HG02571 (cell line): ENCODE measurements at regions not wholly inside any gene's neighbourhood (a gene's known extent, or its start where the extent isn't known, plus 50 kb on each side); places are given as distances from the start of the nearest gene placed in this dataset.
"Not testable (repeated sequence)": the region's sequence is repeated elsewhere in the genome, so short reads cannot be mapped to it uniquely, and the experiment has no call there.

Experiments used
- ATAC-seq: cut with Tn5 transposase; IDR thresholded peaks from one replicate; pipeline ENCODE4 v1.9.1; 2021; ENCODE audit warnings: mild to moderate bottlenecking, moderate library complexity; ENCODE audit not compliant: unreplicated experiment

DNA sequence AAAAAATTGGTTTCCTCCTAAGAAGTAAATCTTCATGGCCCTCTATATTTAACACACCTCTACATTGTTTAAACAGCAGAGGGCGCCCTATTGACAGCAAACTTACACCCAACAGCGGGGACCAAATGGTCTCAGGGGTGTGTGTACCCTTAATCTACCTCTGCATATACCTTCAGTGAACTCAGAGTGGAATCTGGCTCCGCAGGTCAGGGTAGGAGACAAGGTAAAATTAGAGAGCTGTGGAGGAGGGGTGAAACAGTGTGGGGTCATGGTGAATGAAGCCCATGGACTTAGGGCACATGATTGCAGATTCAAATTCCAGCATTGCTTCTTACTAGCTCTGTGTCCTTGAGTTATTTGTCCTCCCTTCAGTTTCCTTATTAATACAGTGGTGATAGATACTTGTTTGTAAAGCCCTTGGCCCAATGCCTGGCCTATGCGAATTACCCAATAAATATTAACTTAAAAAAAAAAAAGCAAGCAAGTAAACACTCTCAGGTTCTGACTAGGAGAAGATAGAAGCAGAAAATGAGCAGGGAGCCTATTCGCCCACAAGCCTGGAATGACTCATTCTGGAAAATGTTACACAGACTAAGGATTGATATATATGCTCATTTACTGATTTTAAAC is 122.9 kb downstream of the CAVIN4 start:
- ATAC-seq: no peak

DNA sequence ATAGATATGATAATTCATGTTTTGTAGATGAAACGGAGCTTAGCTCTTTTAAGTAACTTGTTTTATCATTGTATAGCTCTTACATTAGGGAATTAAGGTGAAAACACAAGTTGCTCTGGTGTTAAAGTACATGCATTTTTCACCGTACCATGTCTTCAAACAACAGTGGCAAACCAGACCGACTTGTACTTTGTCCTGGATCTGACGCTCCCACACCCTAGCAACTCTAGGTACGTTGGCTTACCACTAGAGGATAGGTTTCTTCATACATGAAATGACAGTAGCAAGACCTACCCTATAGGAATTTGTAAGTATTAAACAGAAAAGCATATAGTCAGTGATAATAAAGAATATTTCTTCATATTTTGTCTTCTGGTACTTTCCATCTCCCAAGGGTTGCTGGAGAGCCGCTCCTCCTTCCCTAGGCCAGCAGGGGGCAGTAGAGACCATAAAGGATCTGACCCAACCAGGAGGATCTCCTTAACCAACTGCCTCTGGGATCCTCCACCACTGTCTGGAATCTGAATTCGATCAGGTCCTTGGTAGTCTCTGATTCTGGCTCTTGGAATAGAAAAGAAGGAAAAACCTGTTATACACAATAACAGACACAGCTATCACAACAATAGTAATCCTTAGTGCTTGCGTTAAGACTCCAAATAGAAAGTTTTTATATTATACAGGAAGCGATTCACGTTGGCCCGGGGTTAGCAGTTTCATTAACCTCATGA is 136.7 kb downstream of the CAVIN4 start:
- ATAC-seq: peak; percentile 76

DNA sequence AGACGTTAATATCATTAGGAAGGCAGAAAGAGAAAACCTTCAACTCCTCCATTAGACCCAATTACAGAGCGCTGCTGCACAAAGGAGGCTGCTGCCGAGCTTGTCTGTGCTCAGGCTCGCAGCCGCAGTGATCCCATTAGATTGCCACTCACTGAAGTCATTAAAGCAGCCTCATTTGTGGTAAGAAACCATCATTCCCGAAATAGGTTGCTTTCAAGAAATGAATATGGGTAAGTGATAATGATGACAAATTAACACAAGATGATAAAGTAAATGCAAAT is 137.2 kb downstream of the CAVIN4 start:
- ATAC-seq: no peak

DNA sequence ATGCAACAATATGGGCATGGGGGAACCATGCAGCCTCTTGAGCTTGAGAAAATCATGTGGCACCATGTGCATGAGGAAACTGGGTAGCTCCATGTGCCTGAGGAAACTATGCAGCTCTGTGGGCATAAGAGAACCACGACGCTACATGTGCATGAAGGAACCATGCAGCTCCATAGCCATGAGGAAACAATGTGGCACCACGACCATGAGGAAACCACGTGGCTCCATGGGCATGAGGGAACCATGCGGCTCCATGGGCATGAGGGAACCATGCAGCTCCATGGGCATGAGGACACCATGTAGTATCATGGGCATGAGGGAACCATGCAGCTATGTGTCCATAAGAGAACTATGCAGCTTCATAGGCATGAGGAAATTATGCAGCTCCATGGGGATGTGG is 140.8 kb downstream of the CAVIN4 start:
- ATAC-seq: no peak

DNA sequence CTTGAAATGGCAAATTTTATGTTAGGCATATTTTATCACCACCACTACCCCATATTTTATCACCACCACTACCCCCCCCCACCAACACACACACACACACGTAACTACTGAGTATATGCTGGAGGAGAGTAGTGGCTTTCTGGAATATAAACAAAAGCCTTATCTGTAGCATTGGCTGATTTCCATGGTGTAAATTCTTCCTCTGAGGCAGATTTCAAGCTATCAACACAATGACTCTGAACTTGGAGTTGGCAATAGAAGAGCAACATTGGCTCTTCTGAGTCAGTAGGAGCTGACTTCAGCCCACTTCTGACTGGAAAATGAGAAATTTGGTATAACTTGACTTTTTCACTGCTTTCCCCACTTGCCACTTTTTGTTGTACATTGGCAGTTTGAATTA is 143.0 kb downstream of the CAVIN4 start:
- ATAC-seq: no peak

DNA sequence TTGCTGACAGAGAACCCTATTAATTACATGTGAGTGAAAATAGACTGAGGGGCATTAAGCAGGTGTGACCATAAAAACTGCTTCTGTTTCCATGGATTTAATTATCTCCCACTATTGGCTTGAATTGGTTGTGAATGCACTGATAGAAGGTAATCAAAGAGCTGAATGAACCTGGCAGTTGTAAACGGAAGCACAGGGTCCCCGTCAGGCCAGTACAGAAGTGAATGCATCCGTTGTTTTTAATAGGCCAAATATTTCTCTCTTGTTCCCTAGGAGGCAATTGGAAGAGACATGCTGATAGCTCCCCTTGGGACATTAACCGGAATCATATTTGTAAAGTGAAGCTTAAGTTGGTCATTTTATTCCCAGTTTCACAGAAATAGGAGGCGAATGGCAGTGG is 147.0 kb downstream of the CAVIN4 start:
- ATAC-seq: no peak

DNA sequence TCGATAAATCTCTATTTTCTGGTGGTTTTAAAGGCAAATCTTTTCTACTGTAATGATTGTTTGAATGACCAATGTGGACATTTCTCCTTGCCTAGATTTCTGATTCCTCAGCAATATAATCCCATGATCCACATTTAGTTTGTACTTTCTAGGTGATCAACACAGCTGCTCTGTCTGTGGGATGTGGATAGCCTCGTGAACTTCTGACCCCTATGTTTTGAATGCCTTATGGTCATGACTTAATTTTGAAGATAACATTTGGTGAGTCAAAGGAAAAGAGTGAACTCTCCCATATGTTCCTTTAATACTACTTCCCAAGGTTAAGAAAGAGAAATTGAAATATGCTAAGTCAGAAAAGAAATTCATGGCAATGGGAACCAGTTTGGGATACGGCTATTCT is 147.5 kb downstream of the CAVIN4 start:
- no peak for ATAC-seq

DNA sequence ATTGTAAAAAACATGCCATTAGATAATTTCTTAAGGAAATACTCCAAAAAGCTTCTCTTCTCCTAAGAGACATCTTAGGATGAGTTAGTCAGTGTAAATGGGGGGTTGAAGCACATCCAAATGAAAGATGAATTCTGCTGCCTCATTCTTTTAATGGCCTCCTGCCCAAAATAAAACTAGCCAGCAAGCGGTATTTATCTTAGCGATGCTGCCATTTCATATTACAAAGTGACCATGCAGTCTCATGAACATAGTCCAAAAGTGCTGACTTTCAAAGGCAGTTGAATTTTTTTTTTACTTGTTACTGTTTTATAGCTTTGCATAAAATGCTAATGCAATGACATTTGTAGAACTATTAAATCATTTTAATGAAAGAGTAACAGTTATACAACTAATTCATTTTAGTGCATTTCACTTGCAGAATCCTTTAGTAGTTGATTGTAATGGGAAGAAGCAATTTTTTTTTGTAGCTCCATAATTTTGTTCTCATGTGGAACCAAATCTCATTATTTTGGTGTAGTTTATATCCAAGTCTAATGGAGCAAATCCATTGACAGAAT is 151.5 kb downstream of the CAVIN4 start:
- no peak for ATAC-seq

DNA sequence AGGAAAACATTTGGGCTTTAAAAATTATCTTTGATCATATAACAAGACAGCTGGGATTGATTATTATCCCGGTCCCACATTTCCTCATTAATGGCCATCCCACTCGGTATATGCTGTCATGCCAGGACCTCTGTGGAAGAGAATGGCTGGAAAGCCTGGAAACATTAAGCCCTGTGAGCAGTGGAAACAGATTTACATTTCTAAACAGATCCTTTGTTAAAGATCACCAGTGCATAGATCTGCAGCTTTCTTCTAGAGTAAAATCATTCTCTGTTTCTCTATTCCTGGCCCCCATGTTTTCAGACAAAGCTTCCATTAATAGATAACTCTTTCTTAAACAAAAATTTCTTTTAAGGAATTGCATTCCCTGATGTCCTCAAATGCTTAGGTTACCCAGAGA is 152.2 kb downstream of the CAVIN4 start:
- no peak for ATAC-seq

DNA sequence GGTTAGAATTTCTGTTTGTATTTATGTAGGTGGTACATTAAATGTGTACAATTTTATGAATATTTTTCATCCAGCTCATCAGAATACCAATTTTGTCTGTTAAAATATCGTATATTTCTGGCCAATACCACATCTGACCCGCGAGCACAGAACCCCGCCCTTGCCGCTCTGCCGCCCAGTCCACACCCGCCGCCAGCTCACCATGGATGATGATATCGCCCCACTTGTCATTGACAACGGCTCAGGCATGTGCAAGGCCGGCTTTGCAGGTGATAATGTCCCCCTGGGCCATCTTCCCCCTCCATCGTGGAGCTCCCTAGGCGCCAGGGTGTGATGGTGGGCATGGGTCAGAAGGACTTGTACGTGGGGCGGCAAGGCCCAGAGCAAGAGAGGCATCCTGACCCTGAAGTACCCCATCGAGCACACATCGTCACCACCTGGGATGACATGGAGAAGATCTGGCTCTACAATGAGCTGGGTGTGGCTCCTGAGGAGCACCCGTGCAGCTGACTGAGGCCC is 153.2 kb downstream of the CAVIN4 start:
- no peak for ATAC-seq

DNA sequence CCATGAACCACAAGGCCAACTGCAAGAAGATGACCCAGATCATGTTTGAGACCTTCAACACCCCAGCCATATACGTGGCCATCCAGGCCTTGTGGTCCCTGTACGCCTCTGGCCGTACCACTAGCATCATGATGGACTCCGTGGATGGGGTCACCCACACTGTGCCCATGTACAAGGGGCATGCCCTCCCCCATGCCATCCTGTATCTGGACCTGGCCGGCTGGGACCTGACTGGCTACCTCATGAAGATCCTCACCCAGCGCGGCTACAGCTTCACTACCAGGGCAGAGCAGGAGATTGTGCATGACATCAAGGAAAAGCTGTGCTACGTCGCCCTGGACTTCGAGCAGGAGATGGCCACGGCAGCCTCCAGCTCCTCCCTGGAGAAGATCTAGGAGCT is 153.7 kb downstream of the CAVIN4 start:
- no peak for ATAC-seq

DNA sequence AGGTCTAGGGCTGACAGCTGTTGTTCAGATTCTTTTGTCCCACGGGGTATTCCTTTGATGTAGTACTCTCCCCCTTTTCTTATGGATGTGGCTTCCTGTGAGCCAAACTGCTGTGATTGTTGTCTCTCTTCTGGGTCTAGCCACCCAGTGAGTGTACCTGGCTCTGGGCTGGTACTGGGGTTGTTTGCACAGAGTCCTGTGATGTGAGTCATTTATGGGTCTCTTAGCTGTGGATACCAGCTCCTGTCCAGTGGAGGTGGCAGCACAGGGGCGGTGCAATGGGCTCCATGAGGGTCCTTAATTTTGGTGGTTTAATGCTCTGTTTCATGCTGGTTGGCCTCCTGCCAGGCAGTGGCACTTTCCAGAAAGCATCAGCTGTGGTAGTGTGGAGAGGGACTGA is 161.3 kb downstream of the CAVIN4 start:
- ATAC-seq: no peak

DNA sequence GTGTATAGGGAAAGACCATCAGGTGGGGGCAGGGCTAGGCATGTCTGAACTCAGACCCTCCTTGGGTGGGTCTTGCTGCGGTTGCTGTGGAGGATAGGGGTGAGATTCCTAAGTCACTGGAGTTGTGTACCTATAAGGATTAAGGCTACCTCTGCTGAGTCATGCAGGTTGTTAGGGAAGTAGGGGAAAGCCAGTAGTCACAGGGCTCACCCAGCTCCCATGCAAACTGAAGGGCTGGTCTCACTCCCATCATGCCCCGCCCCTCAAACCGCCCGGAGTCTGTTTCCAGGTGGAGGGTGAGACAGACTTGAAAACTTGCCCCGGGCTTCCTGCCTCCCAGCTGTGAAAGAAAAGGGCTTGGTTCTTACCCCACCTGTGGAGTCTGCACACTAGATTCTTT is 161.8 kb downstream of the CAVIN4 start:
- ATAC-seq: no peak

DNA sequence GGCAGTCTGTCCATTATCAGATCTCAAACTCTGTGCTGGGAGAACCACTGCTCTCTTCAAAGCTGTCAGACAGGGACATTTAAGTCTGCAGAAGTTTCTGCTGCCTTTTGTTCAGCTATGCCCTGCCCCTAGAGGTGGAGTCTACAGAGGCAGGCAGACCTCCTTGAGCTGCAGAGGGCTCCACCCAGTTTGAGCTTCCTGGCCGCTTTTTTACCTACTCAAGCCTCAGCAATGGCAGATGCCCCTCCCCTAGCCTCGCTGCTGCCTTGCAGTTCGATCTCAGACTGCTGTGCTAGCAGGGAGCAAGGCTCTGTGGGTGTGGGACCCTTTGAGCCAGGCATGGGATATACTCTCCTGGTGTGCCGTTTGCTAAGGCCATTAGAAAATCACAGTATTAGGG is 171.1 kb downstream of the CAVIN4 start:
- ATAC-seq: not testable (repeated sequence)

DNA sequence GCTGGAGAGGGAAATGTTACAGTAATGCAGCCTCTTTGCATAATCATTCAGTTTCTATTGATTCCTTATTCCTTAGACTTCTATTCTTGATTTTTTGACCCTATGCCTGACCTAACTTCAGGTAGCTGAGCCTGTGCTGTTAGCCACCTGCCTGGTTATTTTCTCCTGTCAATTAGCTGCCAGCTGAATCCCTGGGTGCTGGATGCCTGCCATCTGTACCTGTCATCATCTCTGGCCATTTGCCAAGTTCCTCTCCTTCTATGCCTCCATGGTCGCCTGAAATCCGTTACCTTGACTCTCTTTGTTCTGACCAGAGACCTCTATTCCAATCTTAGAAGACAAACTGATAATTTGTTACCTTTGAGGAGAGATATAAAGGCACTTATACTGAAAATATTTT is 178.3 kb downstream of the CAVIN4 start:
- no peak for ATAC-seq

DNA sequence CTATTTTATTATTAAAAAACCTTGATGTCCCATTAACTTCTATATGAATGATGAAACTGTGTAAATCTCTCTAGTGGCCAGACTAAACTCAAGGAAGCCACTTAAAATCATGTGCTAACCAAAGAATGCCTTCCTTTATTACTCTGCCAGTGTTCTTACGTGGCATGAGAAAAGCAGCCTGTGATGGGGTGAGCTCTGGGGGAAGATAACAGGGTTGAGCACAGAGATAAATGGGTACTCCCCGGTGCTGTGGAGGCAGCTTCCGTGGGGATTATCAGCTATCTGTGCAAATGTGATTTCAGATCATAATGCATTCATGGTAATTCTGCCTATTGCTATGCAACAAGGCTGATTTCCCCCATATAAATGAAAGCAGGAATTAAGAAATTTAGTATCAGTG is 181.3 kb downstream of the CAVIN4 start:
- ATAC-seq: no peak

DNA sequence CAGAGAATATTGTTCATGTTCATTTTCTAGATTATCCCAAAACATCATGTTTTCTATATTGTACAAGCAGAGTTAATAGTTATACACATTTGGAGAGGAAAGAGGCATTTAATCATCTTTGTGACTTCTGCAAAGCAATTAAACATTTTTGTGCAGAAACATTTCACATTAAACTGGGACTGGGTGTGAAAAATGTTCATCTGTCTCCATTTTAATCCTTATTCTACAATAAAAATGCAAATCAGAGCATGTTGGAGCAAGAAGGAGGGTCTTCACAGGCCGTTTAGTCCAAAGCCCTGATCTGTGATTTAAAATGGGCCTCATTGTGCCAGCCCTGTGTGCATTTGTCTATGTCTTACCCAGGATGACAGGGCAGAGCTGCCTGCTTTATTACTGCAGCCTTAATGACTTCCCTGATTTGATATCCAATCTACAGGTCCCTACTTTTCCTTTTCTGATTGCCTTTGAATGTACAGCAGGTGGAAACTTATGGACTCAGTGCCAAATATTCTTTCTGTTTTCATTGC is 183.5 kb downstream of the CAVIN4 start:
- ATAC-seq: no peak

DNA sequence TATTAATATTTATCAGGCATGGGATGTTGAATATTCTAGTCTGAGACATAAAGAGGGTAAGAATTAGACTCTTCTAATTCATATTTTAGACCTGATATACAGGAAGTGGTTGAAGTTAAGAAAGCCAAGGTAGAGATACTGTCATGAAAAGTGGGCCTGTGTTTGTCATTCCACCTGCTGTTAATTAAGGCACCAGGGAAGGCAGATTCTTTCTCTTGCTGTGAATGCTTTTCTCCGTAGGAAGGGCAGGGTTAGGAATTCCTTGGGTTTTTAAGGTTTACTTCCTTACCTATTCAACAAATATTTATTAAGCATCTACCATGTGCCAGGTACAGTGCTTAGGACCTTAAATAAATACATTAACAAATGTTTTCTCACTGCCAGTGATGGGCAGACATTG is 196.4 kb downstream of the CAVIN4 start:
- no peak for ATAC-seq

DNA sequence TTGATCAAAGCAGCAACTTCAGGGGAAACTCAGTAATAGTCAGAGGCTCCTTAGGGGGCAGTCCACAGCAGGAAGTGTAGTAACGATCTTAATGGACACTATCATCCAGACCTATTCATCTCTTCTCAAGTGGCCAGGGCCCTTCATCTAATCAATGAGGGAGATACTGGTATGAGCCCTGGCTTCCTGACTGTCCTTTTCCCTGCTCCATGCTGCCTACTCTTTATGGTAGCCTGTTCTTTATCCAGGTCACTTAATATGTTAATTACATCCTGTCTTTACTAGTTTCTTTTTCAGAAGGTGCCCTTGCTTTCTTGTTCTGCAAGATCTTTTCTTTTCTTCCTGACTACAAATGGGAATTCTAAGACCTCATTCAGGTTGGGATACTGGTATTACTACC is 197.1 kb downstream of the CAVIN4 start:
- ATAC-seq: no peak

DNA sequence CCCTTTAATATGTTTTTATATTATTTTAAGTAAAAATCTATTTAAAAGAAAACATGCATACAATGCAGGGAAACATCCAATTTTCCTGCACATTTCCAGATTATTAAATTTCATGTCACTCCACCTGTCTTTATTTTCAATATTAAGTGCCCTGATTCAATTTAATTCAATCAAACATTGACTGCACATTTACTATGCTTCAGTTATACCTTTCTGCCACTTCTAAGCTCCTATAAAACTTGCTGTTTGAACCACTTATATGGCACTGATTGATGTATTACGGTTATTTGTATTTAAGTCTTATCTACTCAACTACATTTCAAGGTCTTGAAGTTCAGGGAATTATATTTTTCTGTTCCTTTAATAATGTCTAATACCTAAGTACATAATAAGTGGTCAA is 198.0 kb downstream of the CAVIN4 start:
- ATAC-seq: no peak

DNA sequence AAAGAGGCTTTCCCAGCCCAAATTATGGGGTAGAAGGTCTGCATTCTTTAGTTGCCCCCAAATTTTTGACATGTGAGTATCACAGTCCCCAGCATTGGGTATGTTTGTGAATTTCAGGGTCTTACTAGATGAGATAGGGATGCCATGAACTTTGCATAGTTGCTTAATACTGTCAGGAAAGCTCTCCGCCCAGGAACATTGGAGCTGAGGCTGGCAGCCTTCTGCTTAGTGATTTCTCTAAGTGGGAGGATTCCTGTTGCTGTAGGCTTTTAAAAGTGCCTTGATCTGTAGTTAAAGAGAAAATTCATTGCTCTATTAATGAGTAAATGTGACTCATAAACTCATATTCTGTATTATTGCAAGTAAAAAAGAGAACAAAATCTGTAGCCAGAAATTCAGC is 206.9 kb downstream of the CAVIN4 start:
- no peak for ATAC-seq

DNA sequence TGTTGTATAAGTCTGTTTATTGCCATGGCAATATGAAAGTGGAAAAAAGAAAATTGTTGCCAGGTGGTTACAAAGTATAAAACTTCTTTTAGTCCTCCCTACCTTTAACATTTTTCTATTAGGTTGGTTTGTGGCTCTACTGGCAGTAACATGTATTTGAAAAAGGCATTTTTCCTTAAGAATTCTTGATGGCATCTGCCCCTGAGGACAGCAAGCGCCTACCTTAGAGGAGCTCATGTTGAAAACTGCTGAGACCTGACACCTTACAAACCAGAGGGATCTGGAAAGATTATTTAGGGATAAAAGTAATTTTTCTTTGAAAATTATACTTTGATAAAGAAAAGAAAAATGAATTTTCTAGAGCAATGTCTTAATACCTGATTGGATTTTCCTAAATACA is 208.1 kb downstream of the CAVIN4 start:
- ATAC-seq: no peak
